ENCODE measurements at regions not wholly inside any gene's neighbourhood (a gene's known extent, or its start where the extent isn't known, plus 50 kb on each side); places are given as distances from the start of the nearest gene placed in this dataset.

- TF ChIP-seq CSRNP3 (CRISPR knock-in tag; IDR thresholded peaks at IDR 0.05) (no peak), ZNF565 (CRISPR knock-in tag; conservative IDR thresholded peaks at IDR 0.05; ENCODE audit: low read depth) (no peak), POU6F1 (CRISPR knock-in tag; IDR thresholded peaks at IDR 0.05; ENCODE audit: borderline replicate concordance, low read depth) (no peak), ZNF70 (CRISPR knock-in tag; IDR thresholded peaks at IDR 0.05) (no peak), OSR1 (CRISPR knock-in tag; IDR thresholded peaks at IDR 0.05) (no peak), SNAI2 (CRISPR knock-in tag; IDR thresholded peaks at IDR 0.05) (no peak), CSDC2 (CRISPR knock-in tag; IDR thresholded peaks at IDR 0.05) (no peak), ZFP30 (CRISPR knock-in tag; IDR thresholded peaks at IDR 0.05) (no peak), TSHZ2 (CRISPR knock-in tag; IDR thresholded peaks at IDR 0.05) (no peak), PPARA (CRISPR knock-in tag; IDR thresholded peaks at IDR 0.05; ENCODE audit: borderline replicate concordance) (no peak), ESRRG (CRISPR knock-in tag; IDR thresholded peaks at IDR 0.05) (no peak), ZFP3 (CRISPR knock-in tag; IDR thresholded peaks at IDR 0.05) (no peak), TCF4 (CRISPR knock-in tag; IDR thresholded peaks at IDR 0.05; ENCODE audit: borderline replicate concordance) (no peak), GLIS3 (CRISPR knock-in tag; IDR thresholded peaks at IDR 0.05) (no peak), TOX (CRISPR knock-in tag; IDR thresholded peaks at IDR 0.05; ENCODE audit: borderline replicate concordance) (no peak), ZC3H10 (CRISPR knock-in tag; IDR thresholded peaks at IDR 0.05) (no peak), CREB5 (CRISPR knock-in tag; IDR thresholded peaks at IDR 0.05; ENCODE audit: low read depth) (no peak)
- ATAC-seq: no peak
Observed at GRCh38 chr5:77912721-77913120, 136.6 kb upstream of the TBCA start.

GRCh38 chr5:77910602-77911188, 134.6 kb upstream of the TBCA start:
- ATAC-seq: no peak
- no peak for TF ChIP-seq POU6F1 (CRISPR knock-in tag; IDR thresholded peaks at IDR 0.05; ENCODE audit: borderline replicate concordance, low read depth)
- TF ChIP-seq OSR1 (CRISPR knock-in tag; IDR thresholded peaks at IDR 0.05): no peak
- no peak for TF ChIP-seq ZNF70 (CRISPR knock-in tag; IDR thresholded peaks at IDR 0.05)
- TF ChIP-seq PPARA (CRISPR knock-in tag; IDR thresholded peaks at IDR 0.05; ENCODE audit: borderline replicate concordance): no peak
- TF ChIP-seq ZNF8 (CRISPR knock-in tag; IDR thresholded peaks at IDR 0.05): no peak
- TF ChIP-seq ISL1 (CRISPR knock-in tag; IDR thresholded peaks at IDR 0.05): no peak
- no peak for TF ChIP-seq ESRRG (CRISPR knock-in tag; IDR thresholded peaks at IDR 0.05)

- ATAC-seq: no peak
- TF ChIP-seq ZNF70 (CRISPR knock-in tag; IDR thresholded peaks at IDR 0.05) (no peak), ZC3H10 (CRISPR knock-in tag; IDR thresholded peaks at IDR 0.05) (no peak), TSHZ2 (CRISPR knock-in tag; IDR thresholded peaks at IDR 0.05) (0 out of 2 replicates have a peak, but pooled peaks have one; percentile 14), BACH2 (CRISPR knock-in tag; IDR thresholded peaks at IDR 0.05; ENCODE audit: borderline replicate concordance) (no peak), POU6F1 (CRISPR knock-in tag; IDR thresholded peaks at IDR 0.05; ENCODE audit: borderline replicate concordance, low read depth) (no peak), TCF4 (CRISPR knock-in tag; IDR thresholded peaks at IDR 0.05; ENCODE audit: borderline replicate concordance) (peak; percentile 70), CSDC2 (CRISPR knock-in tag; IDR thresholded peaks at IDR 0.05) (no peak)
Observed at GRCh38 chr5:77909237-77909636, 133.1 kb upstream of the TBCA start.
